Activated T-cell treated with anti-CD3 and anti-CD28 coated beads, Interleukin-2, amount 50 U/mL, for 72 hours (primary cell): ENCODE measurements at regions not wholly inside any gene's neighbourhood (a gene's known extent, or its start where the extent isn't known, plus 50 kb on each side); places are given as distances from the start of the nearest gene placed in this dataset.

Experiments
- ATAC-seq, 2 donors: fragments of 150-1000 bp; cut with Tn5 transposase; replicated peaks in 1 of 2; 2 replicates each; pipeline ENCODE4 v1.10.0; 2021; ENCODE audit warnings: moderate library complexity in 2 of 2, mild to moderate bottlenecking in 1 of 2
- DNase-seq, 2 donors: peaks; one replicate each; pipeline ENCODE4 v3.0.0; 2021 to 2022; ENCODE audit warnings: mixed read lengths in 1 of 2
- H3K27ac Mint-ChIP-seq: one replicate; pipeline ENCODE4 v1.8.0; 2022; ENCODE audit warnings: mild to moderate bottlenecking, moderate library complexity, mixed read lengths
- H3K27me3 Mint-ChIP-seq: one replicate; pipeline ENCODE4 v1.8.0; 2022; ENCODE audit warnings: low read depth, mixed read lengths
- H3K36me3 Mint-ChIP-seq, 2 donors: one replicate each; pipeline ENCODE4 v1.8.0; 2022; ENCODE audit warnings: mixed read lengths in 2 of 2, mild to moderate bottlenecking in 1 of 2; ENCODE audit not compliant: insufficient read depth in 2 of 2
- H3K4me1 Mint-ChIP-seq: one replicate; pipeline ENCODE4 v1.8.0; 2022; ENCODE audit warnings: low read depth, mixed read lengths
- H3K4me3 Mint-ChIP-seq, 2 donors: one replicate each; pipeline ENCODE4 v1.8.0; 2022; ENCODE audit warnings: mild to moderate bottlenecking in 2 of 2, mixed read lengths in 2 of 2, moderate library complexity in 2 of 2
- H3K9me3 Mint-ChIP-seq, 2 donors: one replicate each; pipeline ENCODE4 v1.8.0; 2022; ENCODE audit warnings: mixed read lengths in 2 of 2

GRCh38 chr6:159456349-159456748 is 236.7 kb downstream of the SOD2 start:
- H3K4me3 Mint-ChIP-seq = no peak overlapping the region
- H3K27ac Mint-ChIP-seq = no peak overlapping the region
- peaks cover 10% of the 10 kb centered on the region for H3K27me3 Mint-ChIP-seq
- DNase-seq (no peak), ATAC-seq (no peak)
- H3K36me3 Mint-ChIP-seq = peaks cover 0 to 2% of the 10 kb centered on the region in 2 donors
- no peaks in the 10 kb centered on the region for H3K4me1 Mint-ChIP-seq
- H3K9me3 Mint-ChIP-seq = peaks cover 0 to 2% of the 10 kb centered on the region in 2 donors

- Mint-ChIP-seq H3K27ac (no peak overlapping the region), H3K9me3 (peaks cover 0 to 2% of the 10 kb centered on the region in 2 donors), H3K4me1 (no peaks in the 10 kb centered on the region), H3K36me3 (peaks cover 0 to 2% of the 10 kb centered on the region in 2 donors), H3K27me3 (peaks cover 5% of the 10 kb centered on the region), H3K4me3 (no peak overlapping the region)
- DNase-seq (no peak), ATAC-seq (no peak)
Observed at GRCh38 chr6:159455700-159456274, 237.3 kb downstream of the SOD2 start.

- Mint-ChIP-seq H3K4me3 (no peak overlapping the region), H3K27ac (no peak overlapping the region), H3K9me3 (peaks cover 0 to 2% of the 10 kb centered on the region in 2 donors), H3K27me3 (peaks cover 14% of the 10 kb centered on the region), H3K36me3 (peaks cover 0 to 2% of the 10 kb centered on the region in 2 donors), H3K4me1 (no peaks in the 10 kb centered on the region)
- ATAC-seq = no peak
- no peak for DNase-seq
Observed at GRCh38 chr6:159450815-159451465, 242.1 kb downstream of the SOD2 start.

DNA sequence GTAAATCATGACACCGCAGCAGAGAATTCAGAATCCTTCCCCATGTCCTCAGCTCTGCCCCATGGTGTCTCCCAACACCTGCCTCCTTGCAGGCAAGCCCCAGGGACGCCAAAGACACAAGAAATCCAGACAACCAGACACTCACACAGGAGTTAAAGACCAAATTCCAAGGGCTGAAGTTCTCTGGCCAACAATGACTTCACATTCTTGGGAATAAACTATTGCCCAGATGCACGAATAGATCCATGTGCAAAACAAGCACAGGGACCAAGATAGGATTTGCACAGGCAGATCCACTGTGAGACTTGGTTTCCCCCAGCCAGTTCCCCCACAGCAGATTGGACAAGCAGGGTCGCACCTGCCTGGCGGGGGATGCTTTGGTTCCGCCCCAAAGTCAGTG is 246.7 kb downstream of the SOD2 start:
- Mint-ChIP-seq H3K36me3 (no peaks in the 10 kb centered on the region), H3K27me3 (peaks cover 31% of the 10 kb centered on the region), H3K9me3 (no peaks in the 10 kb centered on the region), H3K4me3 (no peak overlapping the region), H3K4me1 (no peaks in the 10 kb centered on the region), H3K27ac (no peak overlapping the region)
- DNase-seq (no peak), ATAC-seq (no peak)

- no peaks in the 10 kb centered on the region for H3K4me1 Mint-ChIP-seq
- no peak overlapping the region for H3K27ac Mint-ChIP-seq
- no peak overlapping the region for H3K4me3 Mint-ChIP-seq
- H3K36me3 Mint-ChIP-seq = no peaks in the 10 kb centered on the region
- peaks cover 31% of the 10 kb centered on the region for H3K27me3 Mint-ChIP-seq
- no peak for ATAC-seq
- DNase-seq = no peak
- no peaks in the 10 kb centered on the region for H3K9me3 Mint-ChIP-seq
Observed at GRCh38 chr6:159445351-159445750, 247.7 kb downstream of the SOD2 start.

DNA sequence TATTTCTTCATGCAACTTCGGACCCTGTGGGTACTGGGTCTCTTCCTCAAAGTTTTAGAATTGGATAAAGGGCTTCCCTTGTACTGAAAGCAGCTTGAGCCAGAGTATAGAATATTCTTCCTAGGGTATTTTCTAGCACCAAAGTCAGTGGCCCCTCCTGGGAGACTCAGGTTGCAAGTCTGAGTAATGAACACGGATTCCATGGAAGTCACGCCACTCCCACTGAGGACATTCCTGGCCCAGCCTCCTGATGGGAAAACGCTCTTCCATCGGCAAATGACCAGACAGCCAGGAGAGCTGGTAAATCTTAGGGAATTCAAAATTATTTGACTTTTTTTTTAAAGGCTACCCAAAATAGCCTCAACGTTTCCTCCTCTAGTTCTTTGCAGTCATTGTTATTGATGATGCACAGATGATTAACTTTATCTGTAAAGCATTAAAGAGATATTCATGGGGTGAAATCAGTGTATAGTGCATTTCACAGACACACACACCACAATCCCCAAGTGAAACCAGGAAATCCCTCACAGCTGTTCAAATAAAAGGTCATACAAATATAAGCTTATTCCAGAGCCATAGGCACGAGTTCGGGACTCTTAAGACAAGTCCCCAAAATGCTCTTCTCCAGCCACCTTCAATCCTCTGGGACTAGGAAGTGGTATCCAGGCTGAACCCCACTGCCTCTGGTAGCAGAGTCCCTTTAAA is 248.8 kb downstream of the SOD2 start:
- Mint-ChIP-seq H3K9me3 (no peaks in the 10 kb centered on the region), H3K4me1 (no peaks in the 10 kb centered on the region), H3K36me3 (no peaks in the 10 kb centered on the region), H3K27ac (no peak overlapping the region), H3K27me3 (peaks cover 31% of the 10 kb centered on the region), H3K4me3 (no peak overlapping the region)
- ATAC-seq (no peak), DNase-seq (no peak)

GRCh38 chr6:159443417-159443920 is 249.6 kb downstream of the SOD2 start:
- Mint-ChIP-seq H3K27ac (no peak overlapping the region), H3K27me3 (peaks cover 31% of the 10 kb centered on the region), H3K36me3 (no peaks in the 10 kb centered on the region), H3K4me3 (no peak overlapping the region), H3K4me1 (no peaks in the 10 kb centered on the region), H3K9me3 (no peaks in the 10 kb centered on the region)
- DNase-seq = no peak
- ATAC-seq = no peak

DNA sequence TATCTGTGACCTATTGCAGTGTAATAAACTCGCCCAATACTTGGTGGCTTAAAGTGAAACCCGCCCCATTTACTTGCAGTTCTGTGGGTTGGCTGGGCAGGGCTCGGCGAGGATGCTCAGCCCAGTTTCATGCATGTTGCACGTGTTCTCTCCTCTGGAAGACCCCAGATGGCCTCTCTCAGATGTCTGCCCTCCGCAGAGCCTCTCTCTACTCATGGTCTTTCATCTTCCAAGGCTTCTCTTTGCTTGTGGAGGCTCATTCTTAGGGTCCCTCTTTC is 251.4 kb downstream of the SOD2 start:
- Mint-ChIP-seq H3K4me1 (no peaks in the 10 kb centered on the region), H3K4me3 (no peak overlapping the region), H3K27me3 (peaks cover 17% of the 10 kb centered on the region), H3K36me3 (no peaks in the 10 kb centered on the region), H3K9me3 (no peaks in the 10 kb centered on the region), H3K27ac (no peak overlapping the region)
- ATAC-seq (no peak), DNase-seq (no peak)

- H3K4me1 Mint-ChIP-seq = no peaks in the 10 kb centered on the region
- ATAC-seq (no peak), DNase-seq (no peak)
- H3K9me3 Mint-ChIP-seq = no peaks in the 10 kb centered on the region
- H3K4me3 Mint-ChIP-seq = no peak overlapping the region
- peaks cover 17% of the 10 kb centered on the region for H3K27me3 Mint-ChIP-seq
- H3K36me3 Mint-ChIP-seq = no peaks in the 10 kb centered on the region
- H3K27ac Mint-ChIP-seq = no peak overlapping the region
Observed at GRCh38 chr6:159440911-159441703, 251.9 kb downstream of the SOD2 start.

- H3K9me3 Mint-ChIP-seq = no peaks in the 10 kb centered on the region
- no peak overlapping the region for H3K4me3 Mint-ChIP-seq
- peaks cover 17% of the 10 kb centered on the region for H3K27me3 Mint-ChIP-seq
- no peak overlapping the region for H3K27ac Mint-ChIP-seq
- no peaks in the 10 kb centered on the region for H3K36me3 Mint-ChIP-seq
- H3K4me1 Mint-ChIP-seq = no peaks in the 10 kb centered on the region
- ATAC-seq = no peak
- DNase-seq = no peak
Observed at GRCh38 chr6:159440349-159440748, 252.7 kb downstream of the SOD2 start.

GRCh38 chr6:159439651-159440050 is 253.4 kb downstream of the SOD2 start:
- H3K4me3 Mint-ChIP-seq = no peak overlapping the region
- no peak for DNase-seq
- H3K36me3 Mint-ChIP-seq = no peaks in the 10 kb centered on the region
- peaks cover 20% of the 10 kb centered on the region for H3K27me3 Mint-ChIP-seq
- no peak for ATAC-seq
- peaks cover 0 to 3% of the 10 kb centered on the region in 2 donors for H3K9me3 Mint-ChIP-seq
- H3K27ac Mint-ChIP-seq = no peak overlapping the region
- no peaks in the 10 kb centered on the region for H3K4me1 Mint-ChIP-seq

DNA sequence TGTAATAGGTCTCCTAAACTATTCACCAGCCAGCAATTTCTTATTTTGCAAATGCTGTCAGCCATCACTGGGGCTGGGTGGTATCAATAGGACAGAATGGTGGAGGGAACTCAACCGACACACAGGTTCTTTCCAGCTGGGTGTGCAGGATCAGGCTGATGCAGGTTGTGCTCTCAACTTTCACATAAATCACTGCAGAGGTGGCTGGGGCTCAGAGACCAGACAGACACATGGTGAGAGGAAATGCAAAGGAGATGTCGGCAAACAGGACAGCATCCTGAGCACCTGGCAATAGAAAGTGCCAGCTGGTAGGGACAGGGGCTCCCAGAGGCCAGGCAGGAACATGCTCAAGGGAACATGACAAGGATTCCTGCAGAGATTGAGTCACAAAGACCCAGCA is 254.9 kb downstream of the SOD2 start:
- H3K27me3 Mint-ChIP-seq = peaks cover 8% of the 10 kb centered on the region
- H3K9me3 Mint-ChIP-seq = peaks cover 0 to 11% of the 10 kb centered on the region in 2 donors
- H3K4me1 Mint-ChIP-seq = no peaks in the 10 kb centered on the region
- no peaks in the 10 kb centered on the region for H3K36me3 Mint-ChIP-seq
- DNase-seq (no peak), ATAC-seq (no peak)
- H3K4me3 Mint-ChIP-seq = no peak overlapping the region
- H3K27ac Mint-ChIP-seq = no peak overlapping the region

- ATAC-seq (no peak), DNase-seq (no peak)
- H3K4me1 Mint-ChIP-seq = no peaks in the 10 kb centered on the region
- H3K36me3 Mint-ChIP-seq = no peaks in the 10 kb centered on the region
- no peak overlapping the region for H3K27ac Mint-ChIP-seq
- H3K4me3 Mint-ChIP-seq = no peak overlapping the region
- H3K9me3 Mint-ChIP-seq = peaks cover 3 to 11% of the 10 kb centered on the region in 2 donors
- peaks cover 5% of the 10 kb centered on the region for H3K27me3 Mint-ChIP-seq
Observed at GRCh38 chr6:159436581-159436980, 256.5 kb downstream of the SOD2 start.
